ENCODE measurements at regions not wholly inside any gene's neighbourhood (a gene's known extent, or its start where the extent isn't known, plus 50 kb on each side); places are given as distances from the start of the nearest gene placed in this dataset.

- Mint-ChIP-seq H3K4me3 (no peak overlapping the region), H3K9me3 (no peaks in the 10 kb centered on the region), H3K4me1 (ENCODE audit: low read depth) (peaks cover 22% of the 10 kb centered on the region), H3K36me3 (ENCODE audit: low read depth) (no peaks in the 10 kb centered on the region), H3K27me3 (ENCODE audit: insufficient read depth) (peaks cover 2% of the 10 kb centered on the region; the same call in 1 of the 2 replicates), H3K27ac (no peak overlapping the region)
- no peak for DNase-seq
- no peak for TF ChIP-seq CTCF (IDR thresholded peaks at IDR 0.05)
These were observed 165.7 kb upstream of the STS start for GRCh38 chrX:6981718-6982406.

GRCh38 chrX:6980981-6981380, 166.5 kb upstream of the STS start:
- no peaks in the 10 kb centered on the region for H3K27me3 Mint-ChIP-seq (ENCODE audit: insufficient read depth)
- no peak overlapping the region for H3K27ac Mint-ChIP-seq
- no peak for TF ChIP-seq CTCF (IDR thresholded peaks at IDR 0.05)
- no peaks in the 10 kb centered on the region for H3K36me3 Mint-ChIP-seq (ENCODE audit: low read depth)
- no peaks in the 10 kb centered on the region for H3K9me3 Mint-ChIP-seq
- DNase-seq = no peak
- no peak overlapping the region for H3K4me3 Mint-ChIP-seq
- peaks cover 22% of the 10 kb centered on the region for H3K4me1 Mint-ChIP-seq (ENCODE audit: low read depth)

GRCh38 chrX:6968231-6968630, 179.3 kb upstream of the STS start:
- peak; percentile 2 for DNase-seq
- no peak for TF ChIP-seq CTCF (IDR thresholded peaks at IDR 0.05)
- peak overlapping the region; percentile 52; the same call in 1 of the 2 replicates for H3K27ac Mint-ChIP-seq

GRCh38 chrX:6965729-6966128, 181.8 kb upstream of the STS start:
- TF ChIP-seq CTCF (IDR thresholded peaks at IDR 0.05) = no peak
- Mint-ChIP-seq H3K27me3 (ENCODE audit: insufficient read depth) (peaks cover 1% of the 10 kb centered on the region), H3K4me1 (ENCODE audit: low read depth) (peaks cover 18% of the 10 kb centered on the region), H3K4me3 (no peak overlapping the region), H3K27ac (no peak overlapping the region), H3K36me3 (ENCODE audit: low read depth) (no peaks in the 10 kb centered on the region), H3K9me3 (no peaks in the 10 kb centered on the region)
- DNase-seq = no peak

More at GRCh38 chrX:6968231-6968630, 179.3 kb upstream of the STS start:
- Mint-ChIP-seq H3K4me3 (peak overlapping the region; percentile 36; the same call in 1 of the 2 replicates), H3K4me1 (ENCODE audit: low read depth) (peaks cover 18% of the 10 kb centered on the region), H3K36me3 (ENCODE audit: low read depth) (peaks cover 3% of the 10 kb centered on the region; the same call in 1 of the 2 replicates), H3K9me3 (peaks cover 8% of the 10 kb centered on the region; the same call in 1 of the 2 replicates), H3K27me3 (ENCODE audit: insufficient read depth) (no peaks in the 10 kb centered on the region; the same call in 1 of the 2 replicates)

GRCh38 chrX:6962006-6962355, 185.5 kb upstream of the STS start:
- DNase-seq = no peak
- no peak for TF ChIP-seq CTCF (IDR thresholded peaks at IDR 0.05)
- no peaks in the 10 kb centered on the region for H3K9me3 Mint-ChIP-seq

More at GRCh38 chrX:6962006-6962355, 185.5 kb upstream of the STS start:
- Mint-ChIP-seq H3K27me3 (ENCODE audit: insufficient read depth) (peaks cover 3% of the 10 kb centered on the region), H3K4me3 (no peak overlapping the region), H3K36me3 (ENCODE audit: low read depth) (no peaks in the 10 kb centered on the region), H3K27ac (no peak overlapping the region), H3K4me1 (ENCODE audit: low read depth) (no peaks in the 10 kb centered on the region)
